ENCODE measurements at regions not wholly inside any gene's neighbourhood (a gene's known extent, or its start where the extent isn't known, plus 50 kb on each side); places are given as distances from the start of the nearest gene placed in this dataset.

- no peak for TF ChIP-seq POLR2A (IDR thresholded peaks at IDR 0.05)
- TF ChIP-seq CTCF (IDR thresholded peaks at IDR 0.05): no peak
- no peak overlapping the region for H3K4me3 ChIP-seq
- H3K9me3 ChIP-seq: no peaks in the 10 kb centered on the region
- H3K4me1 ChIP-seq: peaks cover 0 to 56% (median 33%) of the 10 kb centered on the region in 12 donors
- no peaks in the 10 kb centered on the region for H3K36me3 ChIP-seq
- intact Hi-C loops (cut with DNase I): loop anchor here in 6 of 10 donors (10.0 kb wide), 4 partner anchors 126 to 426 kb away; partner anchors contain the start of genes IRX3 (in 2 of the 6) and IRX5 (in 2 of the 6)
- no peak overlapping the region for H3K27ac ChIP-seq
- DNase-seq (no peak), ATAC-seq (no peak)
- 95 to 97% (median 96%) methylated on average over 12 of the region's 12 CpGs for WGBS, 4 donors
- no peaks in the 10 kb centered on the region for H3K27me3 ChIP-seq
Measured at GRCh38 chr16:54508351-54508750, 221.8 kb upstream of the IRX3 start.

GRCh38 chr16:54506741-54507500 lies 220.3 kb upstream of the IRX3 start:
- TF ChIP-seq CTCF (IDR thresholded peaks at IDR 0.05) (no peak), POLR2A (IDR thresholded peaks at IDR 0.05) (no peak)
- no peak for DNase-seq

GRCh38 chr16:54506214-54506580 lies 219.6 kb upstream of the IRX3 start:
- intact Hi-C loops (cut with DNase I): loop anchor here in 6 of 10 donors (10.0 kb wide), 4 partner anchors 129 to 429 kb away; partner anchors contain the start of genes IRX3 (in 2 of the 6) and IRX5 (in 2 of the 6)

More at GRCh38 chr16:54506741-54507500, 220.3 kb upstream of the IRX3 start:
- intact Hi-C loops (cut with DNase I): loop anchor here in 6 of 10 donors (10.0 kb wide), 4 partner anchors 128 to 428 kb away; partner anchors contain the start of genes IRX3 (in 2 of the 6) and IRX5 (in 2 of the 6)
- WGBS, 4 donors: 28 to 41% (median 31%) methylated on average over 11 of the region's 11 CpGs
- ATAC-seq: no peak
- H3K4me3 ChIP-seq: peak overlapping the region in 6 of 12 donors; percentile 1 to 39 (median 26)
- H3K36me3 ChIP-seq: no peaks in the 10 kb centered on the region
- H3K27me3 ChIP-seq: no peaks in the 10 kb centered on the region
- peak overlapping the region in 8 of 12 donors; percentile 32 to 87 (median 68) for H3K27ac ChIP-seq
- no peaks in the 10 kb centered on the region for H3K9me3 ChIP-seq
- peaks cover 0 to 70% (median 36%) of the 10 kb centered on the region in 12 donors for H3K4me1 ChIP-seq

More at GRCh38 chr16:54506214-54506580, 219.6 kb upstream of the IRX3 start:
- WGBS, 4 donors: 68 to 77% (median 68%) methylated on average over 8 of the region's 8 CpGs
- ATAC-seq (no peak), DNase-seq (no peak)
- Histone ChIP-seq H3K27me3 (no peaks in the 10 kb centered on the region), H3K36me3 (no peaks in the 10 kb centered on the region), H3K4me3 (peak overlapping the region in 6 of 12 donors; percentile 1 to 39 (median 26)), H3K27ac (peak overlapping the region in 8 of 12 donors; percentile 32 to 87 (median 68)), H3K4me1 (peaks cover 0 to 68% (median 34%) of the 10 kb centered on the region in 12 donors), H3K9me3 (no peaks in the 10 kb centered on the region)
- TF ChIP-seq POLR2A (IDR thresholded peaks at IDR 0.05) (no peak), CTCF (IDR thresholded peaks at IDR 0.05) (no peak)
